ENCODE measurements at regions not wholly inside any gene's neighbourhood (a gene's known extent, or its start where the extent isn't known, plus 50 kb on each side); places are given as distances from the start of the nearest gene placed in this dataset.

DNA sequence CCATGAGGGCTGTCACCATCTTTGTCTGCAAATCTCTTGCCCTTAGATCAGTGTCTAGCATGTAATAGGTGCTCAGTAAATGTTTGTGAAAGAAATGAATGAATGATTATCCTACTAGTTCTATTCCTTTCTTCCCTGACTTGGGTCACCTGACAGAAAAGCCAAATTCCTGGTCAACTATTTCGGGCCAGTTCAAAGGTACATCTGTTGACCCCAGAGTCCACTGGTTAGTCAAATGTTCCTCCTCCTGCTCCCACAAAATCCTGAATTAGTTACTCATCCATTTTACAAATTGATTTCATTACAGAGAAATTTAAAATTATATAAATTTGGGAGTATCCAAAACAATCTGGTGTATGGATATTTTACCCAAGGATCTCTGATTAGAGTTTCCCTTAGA is 124.7 kb upstream of the NAV2 start:
- no peak for TF ChIP-seq ZFX (IDR thresholded peaks at IDR 0.05)
- TF ChIP-seq, protein P1, sequence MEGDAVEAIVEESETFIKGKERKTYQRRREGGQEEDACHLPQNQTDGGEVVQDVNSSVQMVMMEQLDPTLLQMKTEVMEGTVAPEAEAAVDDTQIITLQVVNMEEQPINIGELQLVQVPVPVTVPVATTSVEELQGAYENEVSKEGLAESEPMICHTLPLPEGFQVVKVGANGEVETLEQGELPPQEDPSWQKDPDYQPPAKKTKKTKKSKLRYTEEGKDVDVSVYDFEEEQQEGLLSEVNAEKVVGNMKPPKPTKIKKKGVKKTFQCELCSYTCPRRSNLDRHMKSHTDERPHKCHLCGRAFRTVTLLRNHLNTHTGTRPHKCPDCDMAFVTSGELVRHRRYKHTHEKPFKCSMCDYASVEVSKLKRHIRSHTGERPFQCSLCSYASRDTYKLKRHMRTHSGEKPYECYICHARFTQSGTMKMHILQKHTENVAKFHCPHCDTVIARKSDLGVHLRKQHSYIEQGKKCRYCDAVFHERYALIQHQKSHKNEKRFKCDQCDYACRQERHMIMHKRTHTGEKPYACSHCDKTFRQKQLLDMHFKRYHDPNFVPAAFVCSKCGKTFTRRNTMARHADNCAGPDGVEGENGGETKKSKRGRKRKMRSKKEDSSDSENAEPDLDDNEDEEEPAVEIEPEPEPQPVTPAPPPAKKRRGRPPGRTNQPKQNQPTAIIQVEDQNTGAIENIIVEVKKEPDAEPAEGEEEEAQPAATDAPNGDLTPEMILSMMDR (conservative IDR thresholded peaks at IDR 0.05): no peak

Data from C4-2B (cell line).